ENCODE measurements at regions not wholly inside any gene's neighbourhood (a gene's known extent, or its start where the extent isn't known, plus 50 kb on each side); places are given as distances from the start of the nearest gene placed in this dataset.

- no peak for DNase-seq (ENCODE audit: low read depth in 2 of 2)
Observed at GRCh38 chr13:83333614-83334388, 548.5 kb downstream of the SLITRK1 start.

- DNase-seq (ENCODE audit: low read depth in 2 of 2): no peak
Observed at GRCh38 chr13:83332751-83333150, 549.5 kb downstream of the SLITRK1 start.

- DNase-seq (ENCODE audit: low read depth in 2 of 2): no peak
Observed at GRCh38 chr13:83327091-83327490, 555.2 kb downstream of the SLITRK1 start.

GRCh38 chr13:83325125-83325853 lies 557.0 kb downstream of the SLITRK1 start:
- no peak for DNase-seq (ENCODE audit: low read depth in 2 of 2)

- DNase-seq (ENCODE audit: low read depth in 2 of 2): no peak
Observed at GRCh38 chr13:83311886-83312577, 570.2 kb downstream of the SLITRK1 start.

GRCh38 chr13:83298617-83299016 lies 583.7 kb downstream of the SLITRK1 start:
- DNase-seq (ENCODE audit: low read depth in 2 of 2): no peak

GRCh38 chr13:83297586-83298290 lies 584.5 kb downstream of the SLITRK1 start:
- DNase-seq (ENCODE audit: low read depth in 2 of 2): no peak

GRCh38 chr13:83295686-83296085 lies 586.6 kb downstream of the SLITRK1 start:
- DNase-seq (ENCODE audit: low read depth in 2 of 2): no peak

- DNase-seq (ENCODE audit: low read depth in 2 of 2): no peak
Observed at GRCh38 chr13:83286737-83287136, 595.5 kb downstream of the SLITRK1 start.

GRCh38 chr13:83281654-83282053 lies 600.6 kb downstream of the SLITRK1 start:
- no peak for DNase-seq (ENCODE audit: low read depth in 2 of 2)

GRCh38 chr13:83274679-83275078 lies 607.6 kb downstream of the SLITRK1 start:
- DNase-seq (ENCODE audit: low read depth in 2 of 2): no peak

- no peak for DNase-seq (ENCODE audit: low read depth in 2 of 2)
Observed at GRCh38 chr13:83272652-83273240, 609.5 kb downstream of the SLITRK1 start.

- no peak for DNase-seq (ENCODE audit: low read depth in 2 of 2)
Observed at GRCh38 chr13:83272076-83272475, 610.2 kb downstream of the SLITRK1 start.

- DNase-seq (ENCODE audit: low read depth in 2 of 2): no peak
Observed at GRCh38 chr13:83265279-83265678, 617.0 kb downstream of the SLITRK1 start.

GRCh38 chr13:83248751-83249150 lies 633.5 kb downstream of the SLITRK1 start:
- DNase-seq (ENCODE audit: low read depth in 2 of 2): no peak

- DNase-seq (ENCODE audit: low read depth in 2 of 2): no peak
Observed at GRCh38 chr13:83232626-83233025, 649.6 kb downstream of the SLITRK1 start.

- no peak for DNase-seq (ENCODE audit: low read depth in 2 of 2)
Observed at GRCh38 chr13:83229574-83230305, 652.5 kb downstream of the SLITRK1 start.

- DNase-seq (ENCODE audit: low read depth in 2 of 2): no peak
Observed at GRCh38 chr13:83223546-83223945, 658.7 kb downstream of the SLITRK1 start.

- no peak for DNase-seq (ENCODE audit: low read depth in 2 of 2)
Observed at GRCh38 chr13:83221813-83222241, 660.4 kb downstream of the SLITRK1 start.

- DNase-seq (ENCODE audit: low read depth in 2 of 2): no peak
Observed at GRCh38 chr13:83221256-83221655, 661.0 kb downstream of the SLITRK1 start.

GRCh38 chr13:83220241-83220640 lies 662.0 kb downstream of the SLITRK1 start:
- DNase-seq (ENCODE audit: low read depth in 2 of 2): no peak
